ENCODE measurements at regions not wholly inside any gene's neighbourhood (a gene's known extent, or its start where the extent isn't known, plus 50 kb on each side); places are given as distances from the start of the nearest gene placed in this dataset.

DNA sequence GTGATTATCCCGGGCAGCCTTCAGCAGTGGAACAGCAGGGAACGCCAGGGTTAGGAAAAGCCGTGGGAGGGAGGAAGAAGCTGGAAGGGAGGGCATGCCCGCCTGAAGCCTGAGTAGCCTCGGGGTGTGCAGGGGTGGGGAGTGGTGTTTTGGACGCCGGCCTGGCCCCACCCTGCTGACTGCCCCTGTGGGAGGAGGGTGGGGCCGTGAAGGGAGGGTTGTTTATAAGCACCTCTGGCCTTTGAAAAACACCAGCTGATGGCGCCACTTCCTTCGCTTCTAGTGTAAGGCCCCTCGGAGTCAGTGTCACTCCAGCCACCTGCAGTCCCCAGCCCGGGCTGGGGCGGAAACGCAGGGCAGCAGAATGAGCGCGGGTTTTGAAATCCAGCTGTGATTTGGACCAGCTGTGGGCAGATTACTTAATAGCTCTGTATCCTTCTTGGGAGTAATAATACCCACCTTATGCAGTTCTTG, 52.8 kb upstream of the BMP6 start:
- no peaks in the 10 kb centered on the region for H3K9me3 Mint-ChIP-seq
- 12 to 18% methylated on average over 8 to 16 of the region's 16 CpGs for whole genome bisulfite sequencing, 2 experiments (ENCODE audit: insufficient coverage in 1 of 2, insufficient read length in 1 of 2)
- TF ChIP-seq CTCF (conservative IDR thresholded peaks at IDR 0.05) = peak; percentile 70
- Histone ChIP-seq H3K9ac (ENCODE audit: extremely low read depth, low read length, poor library complexity, severe bottlenecking) (no peak overlapping the region), H3K9me3 (ENCODE audit: control insufficient read depth, low read length) (no peaks in the 10 kb centered on the region), H3K36me3 (ENCODE audit: control insufficient read depth, insufficient read depth, low read length) (no peaks in the 10 kb centered on the region), H3K27ac (ENCODE audit: low read depth, low read length) (no peak overlapping the region), H3K4me1 (ENCODE audit: control insufficient read depth, insufficient read depth, low read length) (peaks cover 4% of the 10 kb centered on the region), H3K27me3 (ENCODE audit: control insufficient read depth, insufficient read depth, low read length, poor library complexity, severe bottlenecking) (peaks cover 32% of the 10 kb centered on the region), H3K4me3 (ENCODE audit: low read length) (peak overlapping the region; percentile 5)
- peaks cover 25% of the 10 kb centered on the region for H3K4me1 Mint-ChIP-seq
- peak overlapping the region; percentile 38 for H3K4me3 Mint-ChIP-seq
- no peak overlapping the region for H3K27ac Mint-ChIP-seq
- H3K27me3 Mint-ChIP-seq (ENCODE audit: insufficient read depth) = peaks cover 31% of the 10 kb centered on the region
- peak; percentile 89 for DNase-seq
- H3K36me3 Mint-ChIP-seq (ENCODE audit: low read depth) = no peaks in the 10 kb centered on the region

DNA sequence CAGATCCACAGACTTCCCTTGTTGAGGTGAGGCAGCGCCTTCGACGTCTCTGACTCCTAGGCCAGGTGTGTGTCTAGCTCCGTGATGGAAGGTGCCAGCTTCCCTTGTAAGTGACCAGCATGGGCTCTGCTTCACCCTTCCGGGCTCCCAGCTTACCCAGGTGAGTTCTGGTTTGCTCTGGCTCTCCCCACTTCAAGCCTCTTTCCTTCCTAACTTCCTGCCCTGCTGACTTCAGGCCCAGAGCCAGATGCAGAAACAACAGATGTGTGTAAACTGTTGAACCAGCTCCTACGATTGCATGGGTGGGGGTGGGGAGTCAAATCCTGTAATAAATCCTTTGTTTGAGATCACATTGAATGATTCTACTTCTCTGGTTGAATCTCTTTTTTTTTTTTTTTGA, 51.6 kb upstream of the BMP6 start:
- H3K27me3 Mint-ChIP-seq (ENCODE audit: insufficient read depth) = peaks cover 34% of the 10 kb centered on the region
- H3K27ac ChIP-seq (ENCODE audit: low read depth, low read length) = no peak overlapping the region
- H3K4me3 ChIP-seq (ENCODE audit: low read length) = no peak overlapping the region
- H3K4me1 ChIP-seq (ENCODE audit: control insufficient read depth, insufficient read depth, low read length) = peaks cover 4% of the 10 kb centered on the region
- no peak overlapping the region for H3K9ac ChIP-seq (ENCODE audit: extremely low read depth, low read length, poor library complexity, severe bottlenecking)
- WGBS, 2 experiments (ENCODE audit: insufficient coverage in 1 of 2, insufficient read length in 1 of 2) = 87 to 94% methylated on average over 5 to 6 of the region's 6 CpGs
- DNase-seq = no peak
- no peak for TF ChIP-seq CTCF (conservative IDR thresholded peaks at IDR 0.05)
- peaks cover 29% of the 10 kb centered on the region for H3K27me3 ChIP-seq (ENCODE audit: control insufficient read depth, insufficient read depth, low read length, poor library complexity, severe bottlenecking)
- no peaks in the 10 kb centered on the region for H3K9me3 ChIP-seq (ENCODE audit: control insufficient read depth, low read length)
- H3K4me3 Mint-ChIP-seq = no peak overlapping the region
- H3K36me3 ChIP-seq (ENCODE audit: control insufficient read depth, insufficient read depth, low read length) = no peaks in the 10 kb centered on the region
- no peak overlapping the region for H3K27ac Mint-ChIP-seq
- H3K36me3 Mint-ChIP-seq (ENCODE audit: low read depth) = no peaks in the 10 kb centered on the region
- H3K9me3 Mint-ChIP-seq = no peaks in the 10 kb centered on the region
- H3K4me1 Mint-ChIP-seq = peaks cover 25% of the 10 kb centered on the region

DNA sequence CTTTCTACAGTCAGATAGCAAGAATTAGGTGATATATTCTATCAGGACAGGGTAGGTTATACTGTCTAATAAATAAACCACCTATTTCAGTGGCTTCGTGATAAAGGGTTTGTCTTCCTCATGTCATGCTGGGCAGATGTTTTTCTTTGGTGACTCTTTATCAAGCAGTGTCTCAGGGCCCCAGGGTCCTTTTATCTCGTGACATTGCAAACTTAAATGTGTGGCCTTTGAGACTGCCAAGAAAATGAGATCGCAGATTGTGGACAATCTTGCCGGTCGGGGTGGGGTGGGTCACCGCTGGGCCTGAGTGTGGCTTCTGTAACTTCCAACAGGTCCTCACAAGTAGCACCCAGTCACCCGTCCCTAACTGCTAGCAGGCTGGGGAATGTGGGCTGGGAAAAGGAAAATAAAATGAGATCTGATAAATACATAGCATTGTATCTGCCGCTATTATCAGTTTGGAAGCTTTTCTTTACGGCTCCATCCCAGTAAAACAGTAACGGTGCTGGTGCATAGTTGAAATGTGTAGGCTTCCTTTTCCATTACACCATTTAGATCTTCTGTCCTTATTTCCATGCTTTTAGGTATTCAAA, 50.5 kb upstream of the BMP6 start:
- 85% methylated on average over 3 to 9 of the region's 10 CpGs for WGBS, 2 experiments (ENCODE audit: insufficient coverage in 1 of 2, insufficient read length in 1 of 2)
- Histone ChIP-seq H3K9ac (ENCODE audit: extremely low read depth, low read length, poor library complexity, severe bottlenecking) (no peak overlapping the region), H3K36me3 (ENCODE audit: control insufficient read depth, insufficient read depth, low read length) (no peaks in the 10 kb centered on the region), H3K4me1 (ENCODE audit: control insufficient read depth, insufficient read depth, low read length) (peaks cover 4% of the 10 kb centered on the region), H3K27me3 (ENCODE audit: control insufficient read depth, insufficient read depth, low read length, poor library complexity, severe bottlenecking) (peaks cover 24% of the 10 kb centered on the region), H3K4me3 (ENCODE audit: low read length) (no peak overlapping the region), H3K9me3 (ENCODE audit: control insufficient read depth, low read length) (no peaks in the 10 kb centered on the region), H3K27ac (ENCODE audit: low read depth, low read length) (no peak overlapping the region)
- no peak for TF ChIP-seq CTCF (conservative IDR thresholded peaks at IDR 0.05)
- Mint-ChIP-seq H3K27me3 (ENCODE audit: insufficient read depth) (peaks cover 32% of the 10 kb centered on the region), H3K4me1 (peaks cover 34% of the 10 kb centered on the region), H3K27ac (no peak overlapping the region), H3K9me3 (no peaks in the 10 kb centered on the region), H3K4me3 (no peak overlapping the region), H3K36me3 (ENCODE audit: low read depth) (no peaks in the 10 kb centered on the region)
- DNase-seq = no peak
